Duodenal mucosa (tissue), 2 donors: ENCODE measurements at regions not wholly inside any gene's neighbourhood (a gene's known extent, or its start where the extent isn't known, plus 50 kb on each side); places are given as distances from the start of the nearest gene placed in this dataset.
"Not testable (repeated sequence)": the region's sequence is repeated elsewhere in the genome, so short reads cannot be mapped to it uniquely, and the experiment has no call there.

ENCODE experiments used
- H3K27ac ChIP-seq: one replicate; pipeline ENCODE4 v1.7.0; 2013; ENCODE audit warnings: low read depth, low read length
- H3K27me3 ChIP-seq, 2 donors: one replicate each; pipeline ENCODE4 v1.7.0; 2013; ENCODE audit warnings: low read length in 2 of 2, control low read depth in 1 of 2; ENCODE audit not compliant: insufficient read depth in 2 of 2, control insufficient read depth in 1 of 2
- H3K36me3 ChIP-seq, 2 donors: one replicate each; pipeline ENCODE4 v1.7.0; 2013; ENCODE audit warnings: low read length in 2 of 2, control low read depth in 1 of 2; ENCODE audit not compliant: insufficient read depth in 2 of 2, control insufficient read depth in 1 of 2
- H3K4me1 ChIP-seq, 2 donors: one replicate each; pipeline ENCODE4 v1.7.0; 2013; ENCODE audit warnings: low read length in 2 of 2, control low read depth in 1 of 2; ENCODE audit not compliant: insufficient read depth in 2 of 2, control insufficient read depth in 1 of 2
- H3K4me3 ChIP-seq, 2 donors: one replicate each; pipeline ENCODE4 v1.7.0; 2013; ENCODE audit warnings: low read length in 2 of 2, low read depth in 1 of 2
- H3K9ac ChIP-seq, 2 donors: one replicate each; pipeline ENCODE4 v1.7.0; 2013; ENCODE audit warnings: low read length in 2 of 2, low read depth in 1 of 2
- H3K9me3 ChIP-seq, 2 donors: one replicate each; pipeline ENCODE4 v1.7.0; 2013; ENCODE audit warnings: low read length in 2 of 2, control low read depth in 1 of 2; ENCODE audit not compliant: control insufficient read depth in 1 of 2

- Histone ChIP-seq H3K4me3 (no peak overlapping the region), H3K9ac (no peak overlapping the region), H3K36me3 (no peaks in the 10 kb centered on the region), H3K27ac (no peak overlapping the region), H3K27me3 (no peaks in the 10 kb centered on the region), H3K4me1 (no peaks in the 10 kb centered on the region), H3K9me3 (no peaks in the 10 kb centered on the region)
These were observed 281.6 kb upstream of the RGPD4 start for GRCh38 chr2:107545066-107545465.

- Histone ChIP-seq H3K9me3 (no peaks in the 10 kb centered on the region), H3K27ac (no peak overlapping the region), H3K4me3 (no peak overlapping the region), H3K36me3 (no peaks in the 10 kb centered on the region), H3K4me1 (no peaks in the 10 kb centered on the region), H3K9ac (no peak overlapping the region), H3K27me3 (no peaks in the 10 kb centered on the region)
These were observed 280.8 kb upstream of the RGPD4 start for GRCh38 chr2:107545851-107546250.

DNA sequence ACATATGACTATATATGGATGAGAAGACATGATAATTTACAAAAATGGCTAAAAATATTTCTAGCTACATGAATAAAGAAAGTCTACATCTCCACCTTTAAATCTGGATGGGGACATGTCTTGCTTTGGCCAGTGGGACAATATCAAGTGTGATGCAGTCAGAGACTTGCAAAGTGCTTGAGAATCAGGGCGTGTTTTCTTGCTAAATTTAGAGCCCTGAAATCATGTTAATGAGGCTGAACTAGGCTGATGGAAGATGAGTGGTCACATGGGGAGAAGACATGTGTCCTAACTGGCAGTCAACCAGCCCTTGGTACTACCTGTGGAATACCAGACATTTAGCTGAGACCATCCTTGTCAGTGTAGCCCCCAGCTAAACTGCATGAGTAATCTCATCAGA lies 278.5 kb upstream of the RGPD4 start:
- no peak overlapping the region for H3K4me3 ChIP-seq
- no peak overlapping the region for H3K9ac ChIP-seq
- no peaks in the 10 kb centered on the region for H3K9me3 ChIP-seq
- H3K36me3 ChIP-seq: no peaks in the 10 kb centered on the region
- no peaks in the 10 kb centered on the region for H3K4me1 ChIP-seq
- no peaks in the 10 kb centered on the region for H3K27me3 ChIP-seq
- no peak overlapping the region for H3K27ac ChIP-seq

GRCh38 chr2:107553046-107553445 lies 273.6 kb upstream of the RGPD4 start:
- no peaks in the 10 kb centered on the region for H3K36me3 ChIP-seq
- H3K4me1 ChIP-seq: no peaks in the 10 kb centered on the region
- H3K27ac ChIP-seq: no peak overlapping the region
- no peak overlapping the region for H3K9ac ChIP-seq
- no peaks in the 10 kb centered on the region for H3K27me3 ChIP-seq
- peaks cover 9 to 11% of the 10 kb centered on the region in 2 donors for H3K9me3 ChIP-seq
- no peak overlapping the region for H3K4me3 ChIP-seq

DNA sequence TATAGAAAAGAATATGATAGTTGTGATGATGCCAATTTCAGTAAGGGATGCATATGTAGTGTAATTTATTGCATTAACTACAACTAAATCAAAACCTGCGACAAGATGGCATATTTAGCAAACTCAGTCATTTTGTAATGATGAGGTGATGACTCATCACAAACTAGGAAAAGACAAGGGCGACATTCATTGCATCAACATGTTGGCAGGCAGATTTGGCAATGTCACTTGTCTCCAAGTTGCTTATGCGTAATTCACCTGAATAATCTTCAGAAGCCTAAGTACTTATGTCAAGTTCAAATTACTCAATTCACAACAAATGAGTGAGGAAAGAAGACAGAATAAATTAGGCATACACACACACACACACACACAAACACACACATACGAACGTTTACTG lies 273.2 kb upstream of the RGPD4 start:
- H3K9ac ChIP-seq: no peak overlapping the region
- H3K27ac ChIP-seq: no peak overlapping the region
- no peaks in the 10 kb centered on the region for H3K4me1 ChIP-seq
- H3K4me3 ChIP-seq: no peak overlapping the region
- peaks cover 9 to 11% of the 10 kb centered on the region in 2 donors for H3K9me3 ChIP-seq
- no peaks in the 10 kb centered on the region for H3K36me3 ChIP-seq
- H3K27me3 ChIP-seq: no peaks in the 10 kb centered on the region

GRCh38 chr2:107556038-107556627 lies 270.6 kb upstream of the RGPD4 start:
- Histone ChIP-seq H3K9me3 (peaks cover 9 to 11% of the 10 kb centered on the region in 2 donors), H3K4me1 (no peaks in the 10 kb centered on the region), H3K36me3 (no peaks in the 10 kb centered on the region), H3K27ac (no peak overlapping the region), H3K27me3 (no peaks in the 10 kb centered on the region), H3K4me3 (no peak overlapping the region), H3K9ac (no peak overlapping the region)

- no peak overlapping the region for H3K4me3 ChIP-seq
- no peak overlapping the region for H3K9ac ChIP-seq
- no peaks in the 10 kb centered on the region for H3K4me1 ChIP-seq
- no peaks in the 10 kb centered on the region for H3K27me3 ChIP-seq
- peaks cover 9 to 11% of the 10 kb centered on the region in 2 donors for H3K9me3 ChIP-seq
- H3K36me3 ChIP-seq: no peaks in the 10 kb centered on the region
- no peak overlapping the region for H3K27ac ChIP-seq
These were observed 268.4 kb upstream of the RGPD4 start for GRCh38 chr2:107558295-107558694.

DNA sequence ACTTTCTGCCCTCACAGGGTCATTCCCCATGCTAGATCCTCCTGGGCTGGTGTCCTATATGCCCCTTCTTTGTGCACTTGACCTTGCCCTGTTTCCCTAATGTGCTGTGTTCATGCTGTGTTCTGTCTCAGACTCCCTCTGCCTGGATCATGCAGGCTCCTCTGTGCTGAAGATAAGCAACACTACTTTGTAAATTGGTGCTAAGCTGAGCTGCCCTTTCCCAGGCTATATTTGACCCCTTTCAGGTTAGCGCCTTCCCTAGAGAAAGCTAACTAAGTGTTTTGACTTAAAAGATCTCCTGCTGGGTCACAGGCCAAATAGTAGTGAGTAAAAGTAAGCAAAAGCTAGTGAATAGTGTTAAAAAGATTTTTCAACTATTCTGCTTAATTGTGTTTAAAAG lies 257.2 kb upstream of the RGPD4 start:
- Histone ChIP-seq H3K27ac (no peak overlapping the region), H3K4me3 (no peak overlapping the region), H3K9me3 (no peaks in the 10 kb centered on the region), H3K27me3 (no peaks in the 10 kb centered on the region), H3K9ac (no peak overlapping the region), H3K4me1 (no peaks in the 10 kb centered on the region), H3K36me3 (no peaks in the 10 kb centered on the region)

GRCh38 chr2:107570876-107571275 lies 255.8 kb upstream of the RGPD4 start:
- H3K36me3 ChIP-seq: no peaks in the 10 kb centered on the region
- H3K4me1 ChIP-seq: no peaks in the 10 kb centered on the region
- no peaks in the 10 kb centered on the region for H3K9me3 ChIP-seq
- H3K27ac ChIP-seq: no peak overlapping the region
- no peaks in the 10 kb centered on the region for H3K27me3 ChIP-seq
- no peak overlapping the region for H3K9ac ChIP-seq
- H3K4me3 ChIP-seq: no peak overlapping the region

GRCh38 chr2:107572890-107573289 lies 253.8 kb upstream of the RGPD4 start:
- not testable (repeated sequence) for H3K4me3 ChIP-seq, H3K9ac ChIP-seq, H3K27ac ChIP-seq, H3K27me3 ChIP-seq, H3K36me3 ChIP-seq, H3K9me3 ChIP-seq, H3K4me1 ChIP-seq

GRCh38 chr2:107576991-107577390 lies 249.7 kb upstream of the RGPD4 start:
- Histone ChIP-seq H3K36me3 (no peaks in the 10 kb centered on the region), H3K9me3 (no peaks in the 10 kb centered on the region), H3K27ac (no peak overlapping the region), H3K27me3 (no peaks in the 10 kb centered on the region), H3K4me1 (no peaks in the 10 kb centered on the region), H3K4me3 (no peak overlapping the region), H3K9ac (no peak overlapping the region)
